ENCODE measurements at regions not wholly inside any gene's neighbourhood (a gene's known extent, or its start where the extent isn't known, plus 50 kb on each side); places are given as distances from the start of the nearest gene placed in this dataset.
"Not testable (repeated sequence)": the region's sequence is repeated elsewhere in the genome, so short reads cannot be mapped to it uniquely, and the experiment has no call there.

DNA sequence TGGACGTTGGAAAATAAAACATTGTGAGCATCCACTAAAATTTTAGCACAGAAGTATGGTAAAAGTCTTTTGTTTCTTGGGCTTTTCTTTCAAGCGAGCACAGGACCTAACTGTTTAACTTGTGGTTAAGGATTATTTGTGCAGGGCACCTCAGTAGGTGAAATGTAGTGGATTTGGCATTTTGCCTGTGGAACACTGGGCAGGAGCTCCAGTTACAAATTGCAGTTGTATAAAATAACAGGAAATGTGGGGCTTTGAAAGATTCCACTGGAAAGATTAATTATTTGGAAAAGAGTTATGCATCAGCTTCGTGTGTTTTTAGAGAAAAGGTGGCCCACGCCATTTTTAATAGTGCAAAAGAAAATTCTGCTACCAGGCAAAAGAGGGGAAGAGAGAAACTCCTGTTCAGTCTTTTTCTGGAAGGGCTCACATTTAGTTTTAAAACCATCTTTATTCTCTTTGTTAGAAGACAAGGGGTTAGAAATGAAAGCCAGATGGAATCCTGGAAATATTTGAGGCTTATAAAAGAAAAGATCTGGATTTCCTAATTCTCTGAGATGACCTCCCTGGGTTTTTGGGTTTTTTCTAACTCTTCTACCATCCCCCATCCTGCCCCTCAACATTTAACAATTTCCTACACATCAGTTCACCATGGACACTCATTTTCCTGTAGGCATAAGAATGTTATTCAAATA, 144.3 kb upstream of the SERTAD2 start:
- DNase-seq = peak; percentile 47

DNA sequence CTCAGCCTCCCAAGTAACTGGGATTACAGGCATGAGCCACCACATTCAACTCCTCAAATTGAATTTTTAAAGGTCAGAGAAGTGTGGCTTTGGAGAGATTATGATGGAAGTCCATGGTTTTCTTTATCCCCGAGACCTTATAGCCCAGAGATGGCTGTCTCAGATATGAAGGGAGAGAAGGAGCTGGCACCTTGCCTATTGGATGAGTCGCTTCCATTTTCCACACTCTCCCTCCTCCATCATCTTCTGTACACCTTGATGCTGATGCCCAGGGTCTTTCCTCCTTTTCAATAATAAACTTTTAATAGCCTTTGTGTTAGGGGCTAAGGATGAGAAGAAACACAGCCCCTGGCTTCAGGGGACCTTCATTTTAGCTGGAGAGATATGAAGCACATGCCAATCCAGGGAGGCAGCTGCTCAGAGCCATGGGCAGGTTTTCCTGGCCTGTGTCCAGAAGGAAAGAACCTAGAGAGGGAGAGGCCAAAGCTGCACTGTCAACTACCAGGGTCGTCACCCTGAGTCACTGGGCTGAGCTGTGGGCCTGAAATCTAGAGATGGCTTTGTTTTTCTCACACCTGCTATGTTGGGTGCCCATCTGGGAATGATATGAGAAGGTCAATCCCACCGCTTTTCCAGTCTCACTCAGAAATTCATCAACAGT, 146.0 kb upstream of the SERTAD2 start:
- peak; percentile 43 for DNase-seq

DNA sequence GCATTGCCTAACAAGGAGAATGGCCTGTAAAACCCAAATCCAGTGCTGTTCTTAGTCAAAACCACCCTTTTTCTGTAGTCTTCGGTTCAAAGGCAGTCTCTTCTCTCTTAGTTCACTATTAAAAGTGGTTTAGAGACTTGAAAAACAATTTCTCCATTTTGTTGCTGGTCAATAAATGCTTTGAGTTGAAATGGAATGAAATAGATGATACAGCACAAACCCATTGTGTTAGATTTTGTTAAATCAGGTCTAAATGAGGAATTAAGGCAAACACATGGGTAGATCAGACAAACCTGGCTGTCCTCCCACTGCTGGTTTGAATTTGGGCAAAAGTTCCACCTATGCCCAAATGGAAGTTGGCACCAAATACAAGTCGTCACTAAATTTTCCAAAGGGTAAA, 150.1 kb upstream of the SERTAD2 start:
- DNase-seq = no peak

DNA sequence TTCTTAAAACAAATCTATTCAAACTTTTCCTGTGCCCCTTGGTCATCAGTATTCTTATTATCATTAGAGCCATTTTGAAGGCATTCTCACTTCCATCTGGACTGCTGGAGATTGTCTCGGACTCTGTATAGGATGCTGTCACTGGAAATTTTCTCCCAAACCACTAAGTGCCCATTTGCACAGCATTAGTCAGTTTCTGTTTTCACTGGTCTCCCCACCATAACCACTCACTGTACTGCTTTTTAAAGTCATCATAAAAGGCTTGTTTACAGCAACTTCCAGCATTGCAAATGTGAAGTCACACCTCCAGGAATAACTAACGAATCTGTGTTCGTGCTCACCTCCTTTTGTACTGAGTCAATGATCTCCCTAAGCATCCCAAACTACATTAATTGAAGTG, 150.9 kb upstream of the SERTAD2 start:
- no peak for DNase-seq

DNA sequence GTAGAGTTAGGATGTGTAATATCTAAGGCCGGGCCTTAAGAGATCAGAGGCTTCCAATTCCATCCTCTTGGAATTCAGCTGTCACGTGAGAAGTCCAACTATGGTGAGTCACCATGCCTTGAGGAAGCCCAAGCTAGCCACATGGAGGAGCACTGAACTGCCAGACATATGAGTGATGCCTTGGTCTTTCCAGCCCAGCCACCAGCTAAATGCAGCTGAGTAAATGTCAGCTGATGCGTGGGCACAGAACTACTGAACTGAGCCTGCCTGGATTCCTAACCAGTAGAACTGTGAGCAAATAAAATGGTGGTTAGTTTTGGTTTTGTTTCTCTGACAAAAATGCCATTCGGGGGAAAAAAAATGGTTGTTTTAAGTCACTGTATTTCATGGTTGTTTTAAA, 153.7 kb upstream of the SERTAD2 start:
- DNase-seq = peak; percentile 99

DNA sequence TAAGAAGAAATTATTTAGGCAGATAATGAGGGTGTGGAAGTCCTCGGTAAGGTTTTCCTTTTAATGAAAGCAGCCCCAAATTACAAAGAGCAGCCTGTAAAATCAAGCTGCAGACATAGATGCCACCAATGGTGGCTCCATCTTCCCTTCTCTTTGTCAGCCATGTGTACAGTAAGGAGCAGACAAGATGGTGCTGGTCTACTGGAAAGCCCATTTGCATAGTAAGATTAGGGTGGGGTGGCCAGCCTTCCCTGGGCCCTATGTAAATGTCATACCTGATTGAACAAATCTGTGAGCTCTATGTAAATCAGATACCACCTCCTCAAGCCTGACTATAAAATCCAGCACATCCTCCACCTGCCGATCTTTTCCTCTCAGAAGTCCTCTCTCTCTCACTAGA, 154.4 kb upstream of the SERTAD2 start:
- no peak for DNase-seq

DNA sequence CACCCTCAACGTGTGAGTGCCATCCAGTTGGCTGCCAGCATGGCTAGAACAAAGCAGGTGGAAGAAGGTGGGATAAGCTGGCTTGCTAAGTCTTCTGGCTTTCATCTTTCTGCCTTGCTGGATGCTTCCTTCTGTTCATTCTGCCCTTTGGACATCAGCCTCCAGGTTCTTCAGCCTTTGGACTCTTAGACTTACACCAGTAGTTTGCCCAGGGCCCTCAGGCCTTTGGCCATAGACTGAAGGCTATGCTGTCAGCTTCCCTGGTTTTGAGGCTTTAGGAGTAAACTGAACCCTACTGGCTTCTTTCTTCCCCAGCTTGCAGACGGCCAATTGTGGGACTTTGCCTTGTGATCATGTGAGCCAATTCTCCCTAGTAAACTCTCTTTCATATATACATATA, 155.0 kb upstream of the SERTAD2 start:
- DNase-seq = no peak

DNA sequence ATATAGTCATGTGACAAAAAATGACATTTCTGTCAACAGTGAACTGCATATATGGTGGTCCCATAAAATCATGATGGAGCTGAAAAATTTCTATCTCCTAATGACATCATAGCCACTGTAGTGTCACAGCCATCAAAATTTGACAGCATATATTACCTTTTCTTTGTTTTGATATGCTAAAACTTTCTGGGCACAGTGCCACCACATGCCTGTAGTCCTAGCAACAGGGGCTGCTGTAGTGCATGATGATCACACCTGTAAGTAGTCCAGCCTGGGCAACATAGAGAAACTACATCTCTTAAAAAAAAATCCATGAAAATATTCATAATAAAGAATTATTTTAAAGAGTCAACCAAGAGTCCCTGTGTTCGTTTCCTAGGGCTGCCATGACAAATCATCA, 155.5 kb upstream of the SERTAD2 start:
- no peak for DNase-seq

DNA sequence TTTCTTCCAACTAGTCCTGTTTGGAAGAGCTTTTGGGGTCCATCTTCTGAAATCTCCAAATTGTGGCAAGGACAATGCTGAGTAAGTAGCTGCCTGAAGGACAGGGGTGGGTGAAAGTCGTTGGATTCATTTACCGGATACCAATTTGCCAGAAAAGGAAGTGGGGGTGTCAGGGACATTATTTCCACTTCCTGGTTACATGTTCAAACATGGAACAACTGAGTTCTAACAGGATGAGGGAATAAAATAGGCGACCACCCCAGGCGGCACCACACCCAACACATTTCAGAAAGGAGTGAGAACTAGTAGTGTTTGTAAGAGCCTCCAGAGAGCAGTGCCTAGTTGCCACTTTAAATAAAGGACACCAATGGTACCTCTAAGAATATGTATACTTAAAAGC, 158.6 kb upstream of the SERTAD2 start:
- no peak for DNase-seq

DNA sequence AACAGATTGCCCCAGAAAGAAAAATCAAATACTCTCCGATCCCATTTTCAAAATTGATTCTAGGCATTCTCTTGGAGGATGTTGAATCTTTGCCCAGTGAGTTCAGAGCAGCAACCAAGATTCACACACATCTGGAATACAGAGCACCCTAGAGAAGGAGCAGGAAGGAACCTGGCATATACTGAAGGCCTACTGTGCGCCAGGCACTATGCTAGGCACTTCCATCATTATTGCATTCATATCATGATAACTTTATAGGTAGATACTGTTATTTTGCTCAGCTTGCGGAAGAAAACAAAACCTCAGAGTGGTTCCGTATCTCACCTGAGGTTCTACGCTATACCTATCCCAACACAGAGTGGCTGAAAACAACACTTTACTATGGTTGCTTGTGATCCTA, 160.3 kb upstream of the SERTAD2 start:
- no peak for DNase-seq

DNA sequence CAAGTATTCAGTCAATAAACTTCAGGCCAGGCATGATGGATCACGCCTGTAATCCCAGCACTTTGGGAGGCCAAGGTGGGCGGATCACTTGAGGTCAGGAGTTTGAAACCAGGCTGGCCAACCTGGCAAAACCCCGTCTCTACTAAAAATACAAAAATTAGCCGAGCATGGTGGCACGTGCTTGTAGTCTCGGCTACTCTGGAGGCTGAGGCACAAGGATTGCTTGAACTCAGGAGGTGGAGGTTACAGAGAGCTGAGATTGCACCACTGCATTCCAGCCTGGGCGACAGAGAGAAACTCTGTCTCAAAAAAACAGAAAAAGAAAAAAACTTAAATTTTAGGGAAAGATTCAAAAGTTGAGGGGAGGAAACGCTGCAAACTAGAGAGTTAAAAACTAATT, 162.8 kb upstream of the SERTAD2 start:
- not testable (repeated sequence) for DNase-seq

DNA sequence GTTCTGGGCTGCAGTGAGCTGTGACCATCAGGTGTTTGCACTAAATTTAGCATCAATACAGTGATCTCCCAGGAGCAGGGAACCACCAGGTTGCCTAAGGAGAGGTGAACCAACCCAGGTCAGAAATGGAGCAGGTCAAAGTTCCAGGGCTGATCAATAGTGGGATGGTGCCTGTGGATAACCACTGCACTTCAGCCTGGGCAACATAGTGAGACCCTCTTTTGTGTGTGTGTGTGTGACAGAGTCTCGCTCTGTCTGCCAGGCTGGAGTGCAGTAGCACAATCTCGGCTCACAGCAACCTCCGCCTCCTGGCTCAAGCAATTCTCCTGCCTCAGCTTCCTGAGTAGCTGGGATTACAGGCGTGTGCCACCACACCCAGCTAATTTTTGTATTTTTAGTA, 163.7 kb upstream of the SERTAD2 start:
- DNase-seq = no peak

DNA sequence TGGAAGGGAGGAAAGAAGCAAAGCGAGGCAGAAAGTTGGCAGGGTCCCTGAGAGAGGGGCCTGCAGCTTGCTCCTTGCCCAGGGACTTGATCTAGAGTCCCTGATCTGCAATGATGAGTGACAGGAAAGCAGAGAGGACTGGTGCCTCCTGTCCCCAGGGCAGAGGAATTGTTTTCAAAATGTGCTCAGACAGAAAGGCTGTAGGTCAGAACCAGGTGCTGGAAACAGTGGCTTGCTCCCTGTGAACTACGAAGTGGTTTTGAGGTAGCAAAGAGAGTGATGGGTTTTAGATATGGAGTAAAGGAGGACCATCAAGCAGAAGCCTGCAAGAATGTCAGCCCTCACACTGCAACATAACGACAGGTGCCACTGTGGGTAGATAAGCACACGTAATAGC, 164.9 kb upstream of the SERTAD2 start:
- DNase-seq = no peak

DNA sequence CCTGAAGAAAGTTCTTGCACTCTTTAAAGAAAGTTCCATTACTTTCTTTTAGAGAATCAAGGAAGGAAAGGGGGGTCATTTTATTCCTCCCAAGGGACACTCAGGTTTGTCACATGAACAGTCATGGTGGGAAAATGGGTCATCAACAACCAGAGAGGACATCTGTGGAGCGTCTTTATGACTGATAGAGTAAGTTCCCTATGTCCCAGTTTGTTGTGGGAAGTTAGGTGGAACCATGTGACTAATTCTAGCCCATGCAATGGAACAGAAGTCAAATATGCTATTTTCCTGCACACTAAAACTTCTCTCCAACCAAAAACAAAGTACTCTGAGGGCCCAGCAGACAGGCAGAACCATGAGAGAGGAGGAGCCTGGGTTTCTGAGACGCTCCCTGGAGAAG, 165.6 kb upstream of the SERTAD2 start:
- DNase-seq = no peak

DNA sequence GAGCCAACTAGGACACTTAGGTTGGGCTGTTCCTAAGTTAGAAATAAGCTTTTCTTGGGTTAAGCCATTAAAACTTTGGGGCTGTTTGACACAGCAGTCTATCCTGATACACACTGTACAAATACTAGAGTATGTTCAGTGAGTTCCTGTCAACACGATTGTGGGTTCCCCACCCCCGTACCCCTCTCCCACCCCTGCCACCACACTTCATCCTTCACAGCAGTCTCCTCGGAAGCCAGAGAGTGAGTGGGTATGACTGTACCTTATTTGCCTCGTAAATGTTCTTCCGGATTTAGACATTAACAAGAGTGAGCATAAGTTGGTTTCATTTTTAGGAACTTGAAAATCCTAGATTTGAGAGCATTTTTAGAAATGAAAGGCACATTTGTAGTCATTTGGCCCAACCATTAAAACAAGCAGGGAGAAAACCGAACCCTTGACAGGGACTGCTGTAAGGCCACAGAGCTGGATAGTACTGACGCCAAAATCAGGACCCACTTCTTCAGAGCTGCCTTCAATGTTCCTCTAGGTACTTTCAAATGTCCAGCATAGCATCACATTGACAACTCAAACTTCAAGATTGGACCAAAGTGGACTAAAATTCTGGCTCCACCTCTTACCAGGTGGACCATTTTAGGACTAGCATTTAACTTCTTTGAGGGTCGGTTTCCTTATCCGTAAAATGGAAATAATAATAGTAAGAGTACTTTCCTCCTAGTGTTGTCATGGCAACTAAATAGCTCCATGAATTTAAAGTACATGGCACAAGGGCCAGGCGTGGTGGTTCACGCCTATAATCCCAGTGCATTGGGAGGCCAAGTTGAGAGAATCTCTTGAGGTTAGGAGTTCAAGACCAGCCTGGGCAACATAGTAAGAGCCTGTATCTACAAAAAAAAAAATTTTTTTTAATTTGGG, 166.3 kb upstream of the SERTAD2 start:
- no peak for DNase-seq

DNA sequence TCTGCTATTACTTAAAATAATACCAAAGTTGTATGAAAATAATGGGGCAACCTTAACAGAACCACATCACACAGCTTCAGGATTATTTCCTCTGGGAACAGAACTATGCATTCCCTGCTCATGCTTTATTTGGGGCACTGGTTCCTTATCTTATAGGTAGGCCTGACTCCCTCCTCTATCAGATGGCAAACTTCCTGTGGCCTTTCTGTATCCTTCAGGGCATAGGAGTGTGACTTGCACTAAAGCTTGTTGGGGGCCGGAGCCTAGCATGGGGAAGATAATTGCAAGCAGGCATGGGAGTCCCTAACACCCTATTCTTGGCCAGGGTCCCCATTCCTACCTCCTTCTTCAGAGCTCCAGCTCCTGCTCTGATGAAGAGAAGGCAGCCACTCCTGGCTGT, 167.2 kb upstream of the SERTAD2 start:
- DNase-seq = no peak

DNA sequence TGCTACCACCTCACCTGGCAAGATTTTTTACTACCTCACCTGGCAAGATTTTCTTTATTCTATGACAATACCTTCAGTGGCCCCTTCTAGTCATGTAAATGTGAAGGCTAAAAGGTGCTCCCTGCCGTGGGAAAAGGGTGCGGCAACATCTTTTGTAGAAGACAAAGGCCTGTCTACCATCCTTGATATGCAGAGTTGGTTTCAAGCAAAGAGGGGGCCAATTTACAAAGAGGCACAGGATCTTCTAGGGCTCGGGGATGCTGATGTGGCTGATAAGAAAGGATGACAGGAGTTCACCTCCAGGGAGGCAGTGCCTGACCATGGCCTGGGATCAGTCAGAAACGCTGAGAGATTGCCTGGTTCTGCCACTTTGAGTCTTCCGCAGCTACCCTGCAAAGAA, 165.4 kb upstream of the SLC1A4 start:
- DNase-seq = no peak

DNA sequence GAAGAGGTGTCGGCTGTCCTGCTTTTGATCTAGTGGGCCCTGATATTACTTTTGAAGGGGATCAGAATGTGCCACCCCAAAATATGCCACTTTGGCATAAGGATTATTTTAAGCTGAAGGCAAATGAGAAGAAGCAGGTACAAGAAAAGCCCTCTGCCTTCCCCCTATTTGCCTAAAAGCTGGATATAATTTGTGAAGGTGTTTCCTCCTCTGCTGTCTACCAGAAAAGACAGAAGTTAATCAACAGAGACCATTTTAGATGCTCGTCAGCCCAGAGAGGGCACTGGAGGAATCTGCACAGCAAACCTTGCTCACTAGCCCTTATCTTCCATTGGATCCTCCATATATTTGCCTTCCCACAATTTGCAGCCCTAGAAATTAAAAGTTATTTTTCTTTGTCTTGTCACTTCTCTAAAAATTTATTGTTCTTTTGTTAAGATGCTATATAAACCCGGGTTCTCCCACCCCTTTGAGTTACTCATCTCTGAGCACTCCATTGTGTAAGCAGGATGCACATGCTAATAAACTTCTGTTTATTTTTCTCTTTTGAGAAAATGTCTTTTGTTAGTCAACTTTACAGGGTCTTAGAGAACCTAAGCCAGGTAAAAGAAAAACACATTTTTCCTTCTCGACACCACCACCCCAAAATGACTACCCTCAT, 163.2 kb upstream of the SLC1A4 start:
- no peak for DNase-seq

DNA sequence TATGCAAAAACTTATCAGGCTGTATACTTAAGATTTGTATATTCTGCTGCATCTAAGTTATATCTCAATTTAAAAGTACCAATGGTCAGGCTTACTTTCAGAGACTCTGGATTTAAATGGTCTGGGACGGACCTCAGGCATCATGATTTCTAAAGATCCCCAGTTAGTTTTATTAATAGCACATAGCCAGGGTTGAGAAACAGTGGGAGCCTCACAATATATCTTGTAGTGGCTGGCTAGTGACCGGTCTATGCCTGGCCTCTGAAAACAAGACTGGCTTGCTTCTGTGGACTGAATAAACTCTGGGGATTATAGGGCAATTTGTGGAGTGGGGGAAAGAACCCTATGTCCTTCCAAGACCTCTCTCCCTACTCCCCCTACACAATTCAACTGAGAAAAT, 162.5 kb upstream of the SLC1A4 start:
- DNase-seq = no peak

DNA sequence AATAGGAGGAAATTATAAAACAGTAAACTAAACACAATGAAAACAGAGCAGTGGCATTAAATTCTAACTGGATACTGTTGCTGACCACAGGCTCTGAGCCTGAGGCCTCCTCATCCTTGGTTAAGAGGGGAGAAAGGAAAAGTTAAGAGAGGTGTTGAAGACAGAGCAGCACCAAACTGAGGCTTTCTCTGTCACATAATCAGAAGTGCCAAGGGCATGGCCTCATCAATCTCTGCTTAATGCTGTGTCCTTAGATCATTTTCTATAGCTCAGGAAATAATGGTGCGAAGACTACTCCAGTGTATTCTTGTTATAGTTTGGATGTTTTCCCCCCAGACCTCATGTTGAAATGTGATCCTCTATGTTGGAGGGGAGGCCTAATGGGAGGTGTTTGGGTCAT, 160.9 kb upstream of the SLC1A4 start:
- DNase-seq = no peak

DNA sequence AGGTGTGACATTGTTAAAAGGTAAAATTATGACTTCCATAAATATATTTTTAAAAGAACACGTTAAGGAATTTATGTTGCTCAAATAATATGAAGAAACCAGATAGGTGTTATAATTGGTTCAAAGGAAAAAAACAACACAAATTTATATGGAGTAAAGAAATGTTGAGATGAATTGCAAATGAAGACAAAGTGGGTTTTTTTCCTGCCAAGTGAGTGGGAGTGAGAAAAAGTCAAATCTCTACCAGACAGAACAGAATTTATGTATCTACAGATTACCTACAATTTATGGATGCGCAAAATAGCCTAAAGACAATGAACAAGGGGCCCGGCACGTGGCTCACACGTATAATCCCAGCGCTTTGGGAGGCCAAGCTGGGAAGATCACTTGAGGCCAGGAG, 159.7 kb upstream of the SLC1A4 start:
- no peak for DNase-seq

DNA sequence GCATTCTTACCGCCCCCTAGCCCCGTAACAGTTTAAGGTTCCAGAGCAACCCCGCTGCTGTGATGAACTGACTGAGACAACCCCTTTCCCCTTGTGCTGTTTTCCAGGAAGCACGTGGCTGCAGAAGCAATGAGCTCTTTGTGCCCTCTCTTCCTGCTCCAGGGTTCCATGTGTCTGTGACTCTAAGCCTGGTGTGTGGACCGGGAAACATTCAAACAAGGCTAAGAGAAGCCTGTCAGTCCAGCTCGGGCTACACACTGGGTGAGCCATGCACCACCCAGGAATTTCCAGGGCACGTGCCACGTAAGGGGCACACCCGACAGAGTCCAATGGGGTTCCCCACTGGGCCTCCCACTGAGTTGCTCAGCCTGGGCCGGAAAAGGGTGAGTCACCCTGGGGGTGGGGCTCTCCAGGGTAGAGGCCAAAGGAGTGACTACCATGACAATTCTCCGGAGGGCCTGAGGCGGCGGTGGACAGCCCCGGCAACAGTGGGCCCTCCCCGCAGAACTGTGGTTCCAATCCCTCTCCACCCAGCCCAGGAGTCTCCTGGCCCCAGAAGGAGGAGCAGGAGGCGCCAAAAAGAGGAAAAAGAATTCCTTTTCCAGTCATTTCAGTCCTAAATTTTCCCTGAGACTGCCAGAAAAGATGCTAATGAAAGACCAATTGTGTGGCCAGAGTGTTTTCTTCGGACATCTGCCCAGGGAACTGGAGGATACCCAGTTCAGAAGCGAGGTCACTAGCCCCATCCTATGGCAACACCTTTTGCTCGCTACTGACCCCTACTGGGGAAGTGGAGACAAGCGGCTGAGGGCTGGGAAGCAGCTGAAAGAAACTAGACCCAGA, 157.8 kb upstream of the SLC1A4 start:
- DNase-seq = peak; percentile 71

DNA sequence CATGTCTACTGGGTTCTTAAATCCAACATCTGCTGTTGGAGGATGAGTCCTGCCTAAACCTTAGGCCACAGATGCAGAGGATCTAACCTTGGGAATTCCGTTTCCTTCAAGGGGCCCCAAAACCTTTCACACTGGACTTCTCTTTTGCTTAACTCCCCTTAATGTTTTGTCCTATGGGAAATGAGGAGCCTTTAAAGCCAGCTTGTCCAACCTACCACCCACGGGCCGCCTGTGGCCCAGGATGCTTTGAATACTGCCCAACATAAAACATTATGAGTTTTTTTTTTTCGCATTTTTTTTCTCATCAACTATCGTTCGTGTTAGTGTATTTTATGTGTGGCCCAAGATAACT, 157.2 kb upstream of the SLC1A4 start:
- DNase-seq = no peak
